ENCODE measurements at regions not wholly inside any gene's neighbourhood (a gene's known extent, or its start where the extent isn't known, plus 50 kb on each side); places are given as distances from the start of the nearest gene placed in this dataset.

DNA sequence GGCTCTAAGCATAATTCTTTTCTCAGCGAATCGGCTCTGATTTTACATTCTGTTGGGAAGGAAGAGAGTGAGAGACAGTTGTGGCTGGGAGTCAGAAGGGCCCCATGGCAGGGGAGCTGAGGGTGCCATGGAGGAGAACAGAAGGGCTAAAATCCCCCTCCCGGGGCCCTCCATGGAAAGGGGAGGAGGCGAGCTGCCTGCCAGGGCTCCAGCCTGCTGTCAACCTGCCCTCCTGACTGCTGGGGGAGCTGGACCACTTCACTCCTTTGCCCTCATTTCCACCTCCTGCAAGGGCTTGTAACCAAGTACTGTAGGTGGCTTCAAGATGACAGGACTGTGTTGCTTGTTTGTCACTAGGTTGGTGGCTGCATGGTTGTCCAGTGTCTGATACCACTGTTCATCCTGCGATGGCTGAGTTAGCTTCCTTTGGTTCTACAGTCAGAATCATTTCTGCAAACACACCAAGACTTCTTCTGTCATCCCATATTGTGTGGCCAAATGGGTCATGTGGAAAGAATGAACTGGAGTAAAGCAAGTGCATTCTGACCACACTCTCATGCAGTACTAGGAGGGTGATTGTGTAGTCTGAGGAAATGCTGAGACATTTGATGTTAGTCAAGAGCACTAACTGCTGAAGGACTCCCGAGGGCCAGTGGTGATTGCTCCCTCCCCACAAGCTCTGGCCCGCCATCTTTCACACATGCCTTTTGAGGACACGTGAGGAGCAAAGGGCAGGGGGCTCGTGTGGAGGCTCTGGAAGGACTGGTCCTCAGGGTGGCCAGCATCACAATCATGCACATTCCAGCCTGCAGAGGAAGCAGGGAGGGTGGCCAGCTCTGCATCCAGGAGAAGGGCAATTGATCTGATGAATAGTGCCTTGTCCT lies 307.2 kb downstream of the GADD45G start:
- TF ChIP-seq, protein P1, sequence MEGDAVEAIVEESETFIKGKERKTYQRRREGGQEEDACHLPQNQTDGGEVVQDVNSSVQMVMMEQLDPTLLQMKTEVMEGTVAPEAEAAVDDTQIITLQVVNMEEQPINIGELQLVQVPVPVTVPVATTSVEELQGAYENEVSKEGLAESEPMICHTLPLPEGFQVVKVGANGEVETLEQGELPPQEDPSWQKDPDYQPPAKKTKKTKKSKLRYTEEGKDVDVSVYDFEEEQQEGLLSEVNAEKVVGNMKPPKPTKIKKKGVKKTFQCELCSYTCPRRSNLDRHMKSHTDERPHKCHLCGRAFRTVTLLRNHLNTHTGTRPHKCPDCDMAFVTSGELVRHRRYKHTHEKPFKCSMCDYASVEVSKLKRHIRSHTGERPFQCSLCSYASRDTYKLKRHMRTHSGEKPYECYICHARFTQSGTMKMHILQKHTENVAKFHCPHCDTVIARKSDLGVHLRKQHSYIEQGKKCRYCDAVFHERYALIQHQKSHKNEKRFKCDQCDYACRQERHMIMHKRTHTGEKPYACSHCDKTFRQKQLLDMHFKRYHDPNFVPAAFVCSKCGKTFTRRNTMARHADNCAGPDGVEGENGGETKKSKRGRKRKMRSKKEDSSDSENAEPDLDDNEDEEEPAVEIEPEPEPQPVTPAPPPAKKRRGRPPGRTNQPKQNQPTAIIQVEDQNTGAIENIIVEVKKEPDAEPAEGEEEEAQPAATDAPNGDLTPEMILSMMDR (IDR thresholded peaks at IDR 0.05), result no peak

DNA sequence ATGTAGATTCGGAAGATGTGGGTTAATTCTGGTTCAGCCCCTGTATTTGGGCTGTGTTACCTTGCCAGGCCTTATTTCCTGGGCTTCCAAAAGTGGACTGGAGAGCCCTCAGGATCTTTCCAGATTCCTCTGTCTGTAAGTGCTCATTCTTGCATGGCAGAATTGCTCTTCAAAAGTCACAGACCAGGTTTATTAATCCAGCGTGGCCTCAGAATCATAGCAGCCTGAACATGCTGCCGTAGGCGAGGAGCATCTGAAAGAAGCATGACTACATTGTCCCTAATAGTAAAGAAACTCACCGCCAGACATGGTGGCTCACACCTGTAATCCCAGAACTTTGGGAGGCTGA lies 307.8 kb downstream of the GADD45G start:
- TF ChIP-seq, protein P1 (IDR thresholded peaks at IDR 0.05), result no peak

DNA sequence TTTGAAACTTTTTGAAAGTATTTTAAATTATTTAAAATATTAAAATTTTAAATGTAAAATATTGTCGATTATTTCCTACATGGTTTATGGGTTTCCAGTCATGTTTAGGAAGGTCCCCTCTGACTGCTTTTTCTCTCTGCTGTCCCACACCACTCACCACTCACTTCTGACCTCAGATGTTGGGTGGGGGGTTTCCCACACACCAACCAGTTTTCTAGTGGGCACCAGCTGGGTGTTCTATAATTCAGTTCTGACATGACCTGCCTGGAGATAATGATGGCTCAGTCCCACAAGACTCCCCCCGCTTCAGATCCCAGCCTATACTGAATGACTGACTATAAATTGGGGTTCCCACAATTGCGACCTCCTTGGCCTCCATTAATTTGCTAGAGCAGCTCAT lies 310.4 kb downstream of the GADD45G start:
- TF ChIP-seq, protein P1 (IDR thresholded peaks at IDR 0.05), result no peak

DNA sequence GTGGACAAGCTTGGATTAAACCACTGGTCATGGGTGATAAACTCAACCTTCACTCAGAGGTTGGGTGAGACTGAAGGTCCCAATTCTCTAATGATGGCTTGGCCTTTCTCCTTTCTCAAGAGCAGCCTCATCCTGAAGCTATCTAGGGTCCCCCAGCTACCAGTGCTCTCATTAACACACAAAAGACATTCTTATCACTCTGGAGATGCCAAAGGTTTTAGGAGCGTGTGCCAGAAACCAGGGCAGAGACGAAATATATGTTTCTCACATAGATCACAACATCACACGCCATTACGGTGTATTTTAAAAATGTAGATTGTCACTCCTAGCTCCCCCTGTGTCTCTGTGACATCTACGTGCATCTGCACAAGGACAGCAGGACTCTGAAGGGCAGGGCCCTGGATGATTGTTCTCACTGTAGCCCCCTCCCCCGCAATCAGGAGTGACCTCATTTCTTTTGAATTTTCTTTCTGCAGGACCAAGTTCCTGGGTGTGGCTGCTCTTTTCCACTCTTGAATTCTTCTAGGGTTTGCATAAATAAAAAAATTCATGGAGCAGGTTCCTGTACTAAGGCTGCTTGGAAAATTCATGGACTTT lies 311.3 kb downstream of the GADD45G start:
- TF ChIP-seq, protein P1 (IDR thresholded peaks at IDR 0.05), result no peak

DNA sequence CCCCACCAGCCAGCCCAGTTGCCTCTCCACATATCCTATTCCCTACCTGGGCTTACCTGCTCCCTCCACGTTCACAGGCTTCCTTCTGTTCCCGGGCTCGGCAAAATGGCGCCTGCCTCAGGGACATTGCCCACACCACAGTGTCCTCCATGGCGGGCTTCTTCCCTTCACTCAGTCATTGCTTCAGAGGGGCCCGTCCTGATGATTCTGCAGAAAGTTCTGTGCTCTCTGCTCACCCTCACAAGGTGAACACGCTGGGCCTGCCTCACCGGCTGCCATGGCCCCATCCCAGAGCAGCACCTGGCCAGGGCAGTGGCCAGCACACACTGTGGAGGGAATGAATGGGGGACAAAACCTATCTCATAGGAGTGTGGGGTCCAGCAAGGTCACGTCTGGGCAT lies 313.0 kb downstream of the GADD45G start:
- TF ChIP-seq, protein P1 (IDR thresholded peaks at IDR 0.05), result no peak

DNA sequence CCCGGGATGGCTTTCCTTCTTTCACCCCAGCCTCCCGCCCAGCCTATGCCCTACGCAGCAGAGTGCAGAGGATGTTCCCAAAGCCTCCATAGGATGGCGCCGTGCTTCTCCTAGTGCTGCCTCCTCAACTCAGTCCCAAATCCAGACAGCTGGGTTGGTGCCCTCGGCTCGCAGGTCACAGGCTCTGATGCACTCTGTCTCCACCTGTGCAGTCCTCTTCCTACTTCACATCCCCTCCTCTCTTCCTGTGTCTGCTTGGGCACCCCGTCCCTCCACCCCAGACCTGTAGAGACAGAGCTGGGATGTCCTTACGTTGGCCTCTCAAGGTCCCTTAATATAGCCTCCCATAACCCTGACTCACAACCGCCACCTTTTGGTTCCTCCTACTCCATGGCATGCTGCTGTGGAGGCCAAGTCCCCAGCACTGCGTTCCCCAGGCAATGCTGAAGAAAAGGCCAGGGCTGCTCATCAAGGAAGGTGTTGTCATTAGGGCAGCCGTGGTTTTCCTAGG lies 314.4 kb downstream of the GADD45G start:
- TF ChIP-seq, protein P1 (IDR thresholded peaks at IDR 0.05), result peak; percentile 38; the same call in 1 of the 2 replicates

DNA sequence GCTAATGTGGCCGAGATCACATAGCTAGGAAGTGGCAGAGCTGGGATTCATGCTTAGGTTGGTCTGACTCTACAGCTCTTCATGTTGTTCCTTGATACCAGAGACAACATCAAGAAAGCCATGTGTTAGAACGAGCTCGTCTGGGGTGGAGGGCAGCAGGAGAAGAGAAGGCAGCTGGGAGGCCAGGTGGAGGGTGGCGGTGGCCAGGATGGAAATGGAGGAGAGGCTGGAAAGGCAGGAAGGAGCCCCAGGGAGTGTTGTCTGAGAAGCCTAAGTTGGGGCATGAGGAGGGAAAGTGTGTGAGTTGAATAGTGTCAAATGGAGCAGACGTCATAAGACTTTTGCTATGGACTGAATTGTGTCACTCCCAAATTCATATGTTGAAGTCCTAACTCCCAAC lies 315.3 kb downstream of the GADD45G start:
- TF ChIP-seq, protein P1 (IDR thresholded peaks at IDR 0.05), result no peak
